Mucosa of stomach (tissue), 1 donor: ENCODE measurements at regions not wholly inside any gene's neighbourhood (a gene's known extent, or its start where the extent isn't known, plus 50 kb on each side); places are given as distances from the start of the nearest gene placed in this dataset.

ENCODE experiments used
- H3K27me3 ChIP-seq: one replicate; pipeline ENCODE4 v1.7.0; 2013; ENCODE audit warnings: mild to moderate bottlenecking, low read length; ENCODE audit not compliant: control insufficient read depth, insufficient read depth
- H3K36me3 ChIP-seq: one replicate; pipeline ENCODE4 v1.7.0; 2013; ENCODE audit warnings: low read length; ENCODE audit not compliant: control insufficient read depth, insufficient read depth
- H3K4me1 ChIP-seq: one replicate; pipeline ENCODE4 v1.7.0; 2013; ENCODE audit warnings: mild to moderate bottlenecking, low read length; ENCODE audit not compliant: control insufficient read depth, insufficient read depth
- H3K4me3 ChIP-seq: one replicate; pipeline ENCODE4 v1.7.0; 2013; ENCODE audit warnings: low read length
- H3K9ac ChIP-seq: one replicate; pipeline ENCODE4 v1.7.0; 2013; ENCODE audit warnings: mild to moderate bottlenecking, low read length, moderate library complexity
- H3K9me3 ChIP-seq: one replicate; pipeline ENCODE4 v1.7.0; 2013; ENCODE audit warnings: mild to moderate bottlenecking, low read length, moderate library complexity; ENCODE audit not compliant: control insufficient read depth
- donor health status: Pancreatic carcinoma.

- no peak overlapping the region for H3K4me3 ChIP-seq
- H3K9ac ChIP-seq: no peak overlapping the region
- H3K4me1 ChIP-seq: no peaks in the 10 kb centered on the region
- H3K27me3 ChIP-seq: peaks cover 39% of the 10 kb centered on the region
- H3K36me3 ChIP-seq: no peaks in the 10 kb centered on the region
- H3K9me3 ChIP-seq: no peaks in the 10 kb centered on the region
Measured at GRCh38 chr12:125193376-125194152, 128.3 kb downstream of the AACS start.

GRCh38 chr12:125194163-125194773 is 129.0 kb downstream of the AACS start:
- H3K27me3 ChIP-seq: peaks cover 32% of the 10 kb centered on the region

GRCh38 chr12:125194987-125195386 is 129.8 kb downstream of the AACS start:
- Histone ChIP-seq H3K9ac (no peak overlapping the region), H3K4me1 (no peaks in the 10 kb centered on the region), H3K27me3 (peaks cover 25% of the 10 kb centered on the region), H3K4me3 (no peak overlapping the region), H3K36me3 (no peaks in the 10 kb centered on the region), H3K9me3 (no peaks in the 10 kb centered on the region)

More at GRCh38 chr12:125194163-125194773, 129.0 kb downstream of the AACS start:
- H3K9me3 ChIP-seq: no peaks in the 10 kb centered on the region
- no peak overlapping the region for H3K9ac ChIP-seq
- no peaks in the 10 kb centered on the region for H3K36me3 ChIP-seq
- H3K4me3 ChIP-seq: no peak overlapping the region
- H3K4me1 ChIP-seq: no peaks in the 10 kb centered on the region

- peaks cover 16% of the 10 kb centered on the region for H3K27me3 ChIP-seq
- H3K4me3 ChIP-seq: no peak overlapping the region
- no peaks in the 10 kb centered on the region for H3K36me3 ChIP-seq
- H3K9me3 ChIP-seq: no peaks in the 10 kb centered on the region
- no peaks in the 10 kb centered on the region for H3K4me1 ChIP-seq
- no peak overlapping the region for H3K9ac ChIP-seq
Measured at GRCh38 chr12:125197326-125197725, 132.1 kb downstream of the AACS start.

DNA sequence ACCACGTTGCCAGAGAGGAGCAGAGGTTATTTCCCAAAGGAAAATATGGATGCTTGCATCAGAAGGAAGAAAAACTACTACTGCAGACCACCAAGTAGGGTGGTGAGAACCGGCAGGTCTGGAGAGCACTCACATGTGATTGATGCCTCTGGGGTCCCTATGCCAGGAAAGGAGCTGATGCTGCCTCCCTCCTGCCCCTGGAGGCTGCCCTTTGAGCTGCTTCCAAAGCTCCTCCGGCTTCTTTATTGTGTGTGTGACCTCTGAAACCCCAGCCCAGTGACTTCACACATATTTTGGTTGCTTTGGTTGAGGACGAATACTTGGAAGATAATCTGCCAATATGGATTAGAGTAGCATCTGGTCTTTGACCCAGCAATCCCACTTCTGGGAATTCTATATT is 133.4 kb downstream of the AACS start:
- Histone ChIP-seq H3K4me3 (no peak overlapping the region), H3K36me3 (no peaks in the 10 kb centered on the region), H3K27me3 (peaks cover 8% of the 10 kb centered on the region), H3K9me3 (no peaks in the 10 kb centered on the region), H3K9ac (no peak overlapping the region), H3K4me1 (no peaks in the 10 kb centered on the region)

GRCh38 chr12:125201090-125201489 is 135.9 kb downstream of the AACS start:
- Histone ChIP-seq H3K27me3 (peaks cover 3% of the 10 kb centered on the region), H3K4me1 (no peaks in the 10 kb centered on the region), H3K9ac (no peak overlapping the region), H3K4me3 (no peak overlapping the region), H3K36me3 (no peaks in the 10 kb centered on the region), H3K9me3 (no peaks in the 10 kb centered on the region)

DNA sequence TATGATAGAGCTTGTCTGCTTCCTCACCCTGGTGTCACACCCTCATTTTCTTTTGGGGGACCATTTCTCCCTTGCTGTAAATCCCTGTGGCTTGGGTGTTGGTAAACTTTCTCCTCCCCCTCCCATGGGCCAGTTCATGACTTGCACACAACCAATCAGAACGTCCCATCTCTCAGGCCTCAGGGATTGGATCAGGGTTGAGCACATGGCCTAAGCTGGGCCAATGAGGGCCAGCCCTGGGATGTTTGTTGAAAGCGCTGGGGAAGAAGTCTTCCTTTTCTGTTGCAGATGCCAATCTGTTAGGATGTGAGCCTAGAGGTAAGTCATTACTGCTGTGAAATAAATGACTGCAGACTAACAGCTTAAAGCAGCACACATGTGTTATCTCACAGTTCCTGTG is 136.7 kb downstream of the AACS start:
- H3K9ac ChIP-seq: no peak overlapping the region
- H3K9me3 ChIP-seq: no peaks in the 10 kb centered on the region
- H3K4me1 ChIP-seq: no peaks in the 10 kb centered on the region
- H3K27me3 ChIP-seq: peaks cover 3% of the 10 kb centered on the region
- H3K36me3 ChIP-seq: no peaks in the 10 kb centered on the region
- H3K4me3 ChIP-seq: no peak overlapping the region

DNA sequence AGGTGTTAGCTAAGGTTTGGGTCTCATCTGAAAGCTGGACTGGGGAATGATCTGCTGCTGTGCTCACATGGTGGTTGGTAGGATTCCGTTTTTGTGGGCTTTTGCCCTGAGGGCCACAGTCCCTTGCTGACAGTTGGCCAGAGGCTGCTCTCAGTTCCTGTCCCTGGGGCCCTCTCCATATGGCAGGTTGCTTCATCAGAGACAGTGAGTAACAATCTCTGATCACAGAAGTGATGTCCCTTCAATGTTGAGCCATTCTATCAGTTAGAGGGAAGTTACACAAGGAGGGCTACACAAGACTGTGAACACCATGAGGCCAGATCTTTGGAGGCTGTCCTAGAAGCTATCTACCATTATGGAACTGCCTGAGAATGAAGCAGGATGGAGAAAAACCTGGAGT is 137.2 kb downstream of the AACS start:
- H3K27me3 ChIP-seq: peaks cover 3% of the 10 kb centered on the region

GRCh38 chr12:125203145-125203765 is 138.0 kb downstream of the AACS start:
- Histone ChIP-seq H3K4me1 (no peaks in the 10 kb centered on the region), H3K9ac (no peak overlapping the region), H3K27me3 (peaks cover 3% of the 10 kb centered on the region), H3K4me3 (no peak overlapping the region), H3K9me3 (no peaks in the 10 kb centered on the region), H3K36me3 (no peaks in the 10 kb centered on the region)

More for the DNA sequence above, 137.2 kb downstream of the AACS start:
- Histone ChIP-seq H3K36me3 (no peaks in the 10 kb centered on the region), H3K4me3 (no peak overlapping the region), H3K9me3 (no peaks in the 10 kb centered on the region), H3K9ac (no peak overlapping the region), H3K4me1 (no peaks in the 10 kb centered on the region)

- no peaks in the 10 kb centered on the region for H3K36me3 ChIP-seq
- peaks cover 5% of the 10 kb centered on the region for H3K27me3 ChIP-seq
- no peaks in the 10 kb centered on the region for H3K9me3 ChIP-seq
- H3K4me1 ChIP-seq: no peaks in the 10 kb centered on the region
- H3K9ac ChIP-seq: no peak overlapping the region
- no peak overlapping the region for H3K4me3 ChIP-seq
Measured at GRCh38 chr12:125205386-125205785, 140.2 kb downstream of the AACS start.

DNA sequence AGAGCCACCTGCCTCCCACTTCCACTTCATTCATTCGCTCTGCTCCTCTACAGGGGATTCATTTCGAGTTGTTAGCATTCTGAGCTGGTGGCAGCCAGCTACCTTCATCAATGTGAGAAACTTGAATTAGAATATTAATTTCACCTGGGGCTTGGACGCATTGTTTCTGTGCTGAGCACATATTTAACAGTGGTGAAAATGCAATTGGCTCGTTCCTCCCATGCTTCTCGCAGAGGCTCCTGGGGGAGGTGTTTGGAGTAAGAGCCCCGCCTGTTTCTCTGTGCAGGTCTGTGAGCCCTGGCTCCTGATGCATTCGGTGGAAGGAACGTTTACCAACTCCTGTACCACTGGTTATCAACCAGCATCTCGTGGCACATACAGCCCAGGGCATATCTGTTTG is 141.5 kb downstream of the AACS start:
- no peak overlapping the region for H3K4me3 ChIP-seq
- no peaks in the 10 kb centered on the region for H3K9me3 ChIP-seq
- no peak overlapping the region for H3K9ac ChIP-seq
- H3K36me3 ChIP-seq: no peaks in the 10 kb centered on the region
- no peaks in the 10 kb centered on the region for H3K4me1 ChIP-seq
- H3K27me3 ChIP-seq: peaks cover 8% of the 10 kb centered on the region

DNA sequence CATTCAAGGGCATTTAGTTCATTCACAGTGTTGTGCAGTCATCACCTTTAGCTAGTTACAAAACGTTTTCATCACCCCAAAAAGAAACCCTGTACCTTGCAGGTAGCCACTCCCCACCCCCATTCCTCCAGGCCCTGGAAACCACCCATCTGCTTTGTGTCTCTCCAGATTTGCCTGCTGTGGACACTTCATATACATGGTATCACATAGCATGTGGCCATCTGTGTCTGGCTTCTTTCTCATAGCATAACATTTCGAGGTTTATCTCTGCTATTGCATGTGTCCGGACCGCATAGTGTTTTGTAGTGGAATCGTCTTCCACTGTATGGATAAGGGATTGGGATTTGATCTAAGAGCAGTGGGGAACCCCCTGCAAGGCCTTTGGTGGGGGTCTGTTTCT is 143.1 kb downstream of the AACS start:
- no peaks in the 10 kb centered on the region for H3K9me3 ChIP-seq
- H3K4me3 ChIP-seq: no peak overlapping the region
- no peaks in the 10 kb centered on the region for H3K36me3 ChIP-seq
- H3K9ac ChIP-seq: no peak overlapping the region
- H3K27me3 ChIP-seq: peaks cover 8% of the 10 kb centered on the region
- no peaks in the 10 kb centered on the region for H3K4me1 ChIP-seq
